HL-60 (cell line): ENCODE measurements at regions not wholly inside any gene's neighbourhood (a gene's known extent, or its start where the extent isn't known, plus 50 kb on each side); places are given as distances from the start of the nearest gene placed in this dataset.

Experiments
- DNase-seq, 2 experiments: peaks; one replicate each; pipeline ENCODE4 v3.0.0-alpha.2; 2010 to 2020; ENCODE audit warnings: low read depth in 1 of 2, low spot score in 1 of 2
- H3K27ac ChIP-seq: fragments of 250-450 bp; sonication (Bioruptor Pico); replicated peaks from 2 replicates; pipeline ENCODE4 v1.5.1; 2020; ENCODE audit warnings: mild to moderate bottlenecking, moderate library complexity
- H3K27me3 ChIP-seq: fragments of 250-450 bp; sonication (Bioruptor Pico); 2 replicates; pipeline ENCODE4 v1.5.1; 2021; ENCODE audit warnings: mild to moderate bottlenecking, moderate library complexity; ENCODE audit not compliant: insufficient read depth, poor library complexity, severe bottlenecking
- H3K4me3 ChIP-seq: replicated peaks from 2 replicates; pipeline ENCODE4 v1.5.1; 2011; ENCODE audit warnings: mild to moderate bottlenecking, control low read depth, low read length; ENCODE audit not compliant: insufficient read depth
- GABPA ChIP-seq: IDR thresholded peaks from 2 replicates; pipeline ENCODE4 v1.6.1; 2012; ENCODE audit warnings: low read depth
- POLR2AphosphoS5 ChIP-seq: IDR thresholded peaks from 2 replicates; pipeline ENCODE4 v1.6.1; 2012; ENCODE audit warnings: low read depth
- SPI1 ChIP-seq: IDR thresholded peaks from 2 replicates; pipeline ENCODE4 v1.6.1; 2012; ENCODE audit warnings: low read depth, mild to moderate bottlenecking, borderline replicate concordance
- TF ChIP-seq, protein P1 (sequence below): IDR thresholded peaks from 2 replicates; pipeline ENCODE4 v1.6.1; 2012; ENCODE audit warnings: low read depth; ENCODE audit not compliant: insufficient replicate concordance
- TF ChIP-seq, protein P2 (sequence below): IDR thresholded peaks from one replicate; pipeline ENCODE4 v1.5.1; 2011; ENCODE audit warnings: low read length, control low read depth, inconsistent platforms; ENCODE audit not compliant: insufficient read depth

DNA sequence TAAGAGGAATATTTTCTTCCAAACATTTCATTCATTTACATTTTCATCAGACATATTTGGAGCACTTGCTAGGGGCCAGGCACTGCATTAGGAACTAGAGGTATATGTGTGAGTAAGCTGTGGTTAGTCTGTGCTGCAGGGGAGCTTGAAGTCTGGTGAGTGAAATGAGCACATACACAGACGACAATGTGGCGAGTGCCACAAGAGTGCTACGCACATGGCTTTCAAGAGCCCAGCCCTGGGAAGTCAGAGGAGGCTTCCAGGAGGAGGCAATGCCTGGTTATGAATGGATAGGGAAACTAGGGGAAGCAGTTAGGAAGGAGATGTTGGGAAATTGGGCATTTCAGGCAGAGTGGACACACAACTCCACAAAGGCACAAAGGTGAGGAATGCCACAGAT lies 171.8 kb downstream of the IER5 start:
- no peaks in the 10 kb centered on the region for H3K27me3 ChIP-seq
- H3K4me3 ChIP-seq, result no peak overlapping the region
- H3K27ac ChIP-seq, result no peak overlapping the region
- no peak for DNase-seq
- TF ChIP-seq, protein P1, sequence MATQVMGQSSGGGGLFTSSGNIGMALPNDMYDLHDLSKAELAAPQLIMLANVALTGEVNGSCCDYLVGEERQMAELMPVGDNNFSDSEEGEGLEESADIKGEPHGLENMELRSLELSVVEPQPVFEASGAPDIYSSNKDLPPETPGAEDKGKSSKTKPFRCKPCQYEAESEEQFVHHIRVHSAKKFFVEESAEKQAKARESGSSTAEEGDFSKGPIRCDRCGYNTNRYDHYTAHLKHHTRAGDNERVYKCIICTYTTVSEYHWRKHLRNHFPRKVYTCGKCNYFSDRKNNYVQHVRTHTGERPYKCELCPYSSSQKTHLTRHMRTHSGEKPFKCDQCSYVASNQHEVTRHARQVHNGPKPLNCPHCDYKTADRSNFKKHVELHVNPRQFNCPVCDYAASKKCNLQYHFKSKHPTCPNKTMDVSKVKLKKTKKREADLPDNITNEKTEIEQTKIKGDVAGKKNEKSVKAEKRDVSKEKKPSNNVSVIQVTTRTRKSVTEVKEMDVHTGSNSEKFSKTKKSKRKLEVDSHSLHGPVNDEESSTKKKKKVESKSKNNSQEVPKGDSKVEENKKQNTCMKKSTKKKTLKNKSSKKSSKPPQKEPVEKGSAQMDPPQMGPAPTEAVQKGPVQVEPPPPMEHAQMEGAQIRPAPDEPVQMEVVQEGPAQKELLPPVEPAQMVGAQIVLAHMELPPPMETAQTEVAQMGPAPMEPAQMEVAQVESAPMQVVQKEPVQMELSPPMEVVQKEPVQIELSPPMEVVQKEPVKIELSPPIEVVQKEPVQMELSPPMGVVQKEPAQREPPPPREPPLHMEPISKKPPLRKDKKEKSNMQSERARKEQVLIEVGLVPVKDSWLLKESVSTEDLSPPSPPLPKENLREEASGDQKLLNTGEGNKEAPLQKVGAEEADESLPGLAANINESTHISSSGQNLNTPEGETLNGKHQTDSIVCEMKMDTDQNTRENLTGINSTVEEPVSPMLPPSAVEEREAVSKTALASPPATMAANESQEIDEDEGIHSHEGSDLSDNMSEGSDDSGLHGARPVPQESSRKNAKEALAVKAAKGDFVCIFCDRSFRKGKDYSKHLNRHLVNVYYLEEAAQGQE, result no peak
- TF ChIP-seq, protein P2, sequence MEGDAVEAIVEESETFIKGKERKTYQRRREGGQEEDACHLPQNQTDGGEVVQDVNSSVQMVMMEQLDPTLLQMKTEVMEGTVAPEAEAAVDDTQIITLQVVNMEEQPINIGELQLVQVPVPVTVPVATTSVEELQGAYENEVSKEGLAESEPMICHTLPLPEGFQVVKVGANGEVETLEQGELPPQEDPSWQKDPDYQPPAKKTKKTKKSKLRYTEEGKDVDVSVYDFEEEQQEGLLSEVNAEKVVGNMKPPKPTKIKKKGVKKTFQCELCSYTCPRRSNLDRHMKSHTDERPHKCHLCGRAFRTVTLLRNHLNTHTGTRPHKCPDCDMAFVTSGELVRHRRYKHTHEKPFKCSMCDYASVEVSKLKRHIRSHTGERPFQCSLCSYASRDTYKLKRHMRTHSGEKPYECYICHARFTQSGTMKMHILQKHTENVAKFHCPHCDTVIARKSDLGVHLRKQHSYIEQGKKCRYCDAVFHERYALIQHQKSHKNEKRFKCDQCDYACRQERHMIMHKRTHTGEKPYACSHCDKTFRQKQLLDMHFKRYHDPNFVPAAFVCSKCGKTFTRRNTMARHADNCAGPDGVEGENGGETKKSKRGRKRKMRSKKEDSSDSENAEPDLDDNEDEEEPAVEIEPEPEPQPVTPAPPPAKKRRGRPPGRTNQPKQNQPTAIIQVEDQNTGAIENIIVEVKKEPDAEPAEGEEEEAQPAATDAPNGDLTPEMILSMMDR, result no peak
- no peak for TF ChIP-seq POLR2AphosphoS5
- no peak for TF ChIP-seq GABPA
- TF ChIP-seq SPI1, result no peak

DNA sequence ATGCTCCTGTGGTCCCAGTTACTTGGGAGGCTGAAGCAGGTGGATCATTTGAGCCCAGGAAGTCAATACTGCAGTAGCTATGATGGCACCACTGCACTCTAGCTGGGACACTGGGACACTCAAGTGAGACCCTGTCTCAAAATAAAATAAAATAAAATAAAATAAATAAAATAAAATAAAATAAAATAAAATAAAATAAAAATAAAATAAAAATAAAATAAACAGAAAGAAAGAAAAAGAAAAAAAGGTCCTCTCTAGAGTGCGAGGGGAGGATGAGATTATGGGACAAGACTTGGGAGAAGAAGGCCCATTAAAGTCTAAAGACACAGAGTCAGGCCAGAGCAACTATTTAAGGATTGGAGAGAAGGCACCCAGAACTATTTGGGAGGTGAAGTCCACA lies 172.5 kb downstream of the IER5 start:
- TF ChIP-seq, protein P2, result no peak
- TF ChIP-seq SPI1 (no peak), GABPA (no peak), POLR2AphosphoS5 (no peak)
- TF ChIP-seq, protein P1, result no peak
- H3K4me3 ChIP-seq, result no peak overlapping the region

DNA sequence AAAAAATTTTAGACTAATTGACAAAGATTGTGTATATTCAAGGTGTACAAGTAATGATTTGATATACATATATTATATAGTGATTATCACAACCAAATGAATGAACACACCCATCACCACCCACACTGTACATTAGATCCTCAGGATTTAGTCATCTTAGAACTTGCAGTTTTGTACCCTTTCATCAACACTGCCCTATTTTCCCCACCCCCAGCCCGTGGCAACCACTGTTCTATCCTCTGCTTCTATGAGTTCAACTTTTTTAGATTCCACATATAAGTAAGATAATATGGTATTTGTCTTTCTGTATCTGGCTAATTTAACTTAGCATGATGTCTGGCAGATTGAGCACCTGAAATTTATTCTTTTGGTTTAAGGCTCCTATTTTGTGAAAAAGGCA lies 173.6 kb downstream of the IER5 start:
- H3K27me3 ChIP-seq, result no peaks in the 10 kb centered on the region
- no peak overlapping the region for H3K4me3 ChIP-seq
- no peak overlapping the region for H3K27ac ChIP-seq
- TF ChIP-seq, protein P2, result no peak
- no peak for TF ChIP-seq POLR2AphosphoS5
- TF ChIP-seq SPI1, result no peak
- TF ChIP-seq, protein P1, result no peak
- TF ChIP-seq GABPA, result no peak
- no peak for DNase-seq

More for the DNA sequence above, 172.5 kb downstream of the IER5 start:
- no peaks in the 10 kb centered on the region for H3K27me3 ChIP-seq
- no peak overlapping the region for H3K27ac ChIP-seq
- no peak for DNase-seq
